ENCODE measurements at regions not wholly inside any gene's neighbourhood (a gene's known extent, or its start where the extent isn't known, plus 50 kb on each side); places are given as distances from the start of the nearest gene placed in this dataset.

DNA sequence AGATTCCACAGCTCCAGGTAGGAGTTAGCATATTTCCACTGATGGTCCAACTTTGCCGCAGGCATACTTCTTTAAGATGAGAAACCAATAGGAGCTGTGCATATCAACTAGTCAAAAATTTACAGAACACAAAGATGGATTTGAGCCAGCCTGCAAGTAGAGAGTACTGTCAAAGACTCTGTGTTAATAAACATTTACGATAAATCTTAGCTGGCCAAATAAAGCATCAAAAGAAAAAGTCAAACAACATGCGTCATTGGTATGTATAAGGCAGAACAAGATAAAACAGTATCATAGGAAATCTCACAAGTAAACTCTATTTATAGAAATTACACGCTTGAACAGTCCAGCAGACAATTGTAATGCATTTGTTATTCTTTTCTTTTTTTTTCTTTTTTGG is 907.4 kb upstream of the AGA start:
- TF ChIP-seq, protein P1, sequence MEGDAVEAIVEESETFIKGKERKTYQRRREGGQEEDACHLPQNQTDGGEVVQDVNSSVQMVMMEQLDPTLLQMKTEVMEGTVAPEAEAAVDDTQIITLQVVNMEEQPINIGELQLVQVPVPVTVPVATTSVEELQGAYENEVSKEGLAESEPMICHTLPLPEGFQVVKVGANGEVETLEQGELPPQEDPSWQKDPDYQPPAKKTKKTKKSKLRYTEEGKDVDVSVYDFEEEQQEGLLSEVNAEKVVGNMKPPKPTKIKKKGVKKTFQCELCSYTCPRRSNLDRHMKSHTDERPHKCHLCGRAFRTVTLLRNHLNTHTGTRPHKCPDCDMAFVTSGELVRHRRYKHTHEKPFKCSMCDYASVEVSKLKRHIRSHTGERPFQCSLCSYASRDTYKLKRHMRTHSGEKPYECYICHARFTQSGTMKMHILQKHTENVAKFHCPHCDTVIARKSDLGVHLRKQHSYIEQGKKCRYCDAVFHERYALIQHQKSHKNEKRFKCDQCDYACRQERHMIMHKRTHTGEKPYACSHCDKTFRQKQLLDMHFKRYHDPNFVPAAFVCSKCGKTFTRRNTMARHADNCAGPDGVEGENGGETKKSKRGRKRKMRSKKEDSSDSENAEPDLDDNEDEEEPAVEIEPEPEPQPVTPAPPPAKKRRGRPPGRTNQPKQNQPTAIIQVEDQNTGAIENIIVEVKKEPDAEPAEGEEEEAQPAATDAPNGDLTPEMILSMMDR (conservative IDR thresholded peaks at IDR 0.05) = no peak
- no peak for TF ChIP-seq ZFX (IDR thresholded peaks at IDR 0.05)

Data from C4-2B (cell line).